DMS53 (cell line): ENCODE measurements at regions not wholly inside any gene's neighbourhood (a gene's known extent, or its start where the extent isn't known, plus 50 kb on each side); places are given as distances from the start of the nearest gene placed in this dataset.

Experiments
- DNase-seq: peaks from one replicate; lab custom pipeline; 2025; lab: John Stamatoyannopoulos, UW

DNA sequence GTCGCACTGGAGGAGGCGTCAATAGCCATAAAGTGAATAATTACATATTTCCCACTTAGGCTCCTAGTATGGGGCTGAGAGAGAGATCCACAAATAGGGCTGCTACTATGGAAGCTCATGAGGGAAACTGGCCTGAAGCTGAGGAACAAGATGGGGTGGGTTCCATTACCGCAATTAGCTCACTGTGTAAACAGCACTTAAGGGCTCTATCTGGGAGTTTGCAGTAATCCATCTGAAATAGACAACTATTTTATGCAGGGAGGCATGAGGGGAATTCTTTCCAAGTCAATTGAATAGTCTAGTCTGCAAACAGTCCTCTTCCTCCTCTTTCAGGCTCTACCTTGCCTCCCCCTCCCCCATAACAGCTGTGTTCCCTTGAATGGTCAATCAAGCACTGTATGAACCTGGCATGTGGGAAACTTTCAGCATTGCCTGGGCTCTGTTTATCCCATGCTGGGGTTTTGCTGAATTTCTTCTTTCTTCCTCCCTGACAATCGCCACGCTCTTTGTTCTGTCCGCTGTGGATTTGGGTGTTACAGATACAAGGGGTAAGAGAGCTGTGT is 56.1 kb upstream of the MAF start:
- DNase-seq, result peak; percentile 65

DNA sequence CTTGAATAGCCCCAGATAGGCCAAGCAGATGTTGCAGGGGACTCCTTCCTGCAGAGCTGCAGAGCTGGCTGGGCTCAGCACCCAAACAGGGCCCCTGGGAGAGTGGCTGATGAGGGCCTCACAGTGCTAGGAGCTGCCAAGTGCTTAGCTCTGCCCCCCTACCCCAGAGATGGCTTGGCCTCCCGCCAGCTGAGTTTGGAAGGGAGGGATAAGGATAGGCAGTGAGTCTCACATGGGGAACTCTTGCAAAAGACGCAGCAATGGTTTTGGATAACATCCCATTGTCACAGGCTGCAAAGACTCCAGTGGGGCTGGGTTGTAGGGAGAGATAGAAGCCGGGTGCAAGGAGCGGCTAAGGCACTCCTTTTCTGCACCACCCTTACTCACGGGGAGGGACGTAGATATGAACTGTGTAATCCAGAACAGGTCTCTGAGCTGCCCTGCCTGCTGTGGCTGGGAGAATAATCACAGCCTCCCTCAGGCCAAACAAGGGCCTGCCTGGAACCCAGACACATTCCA is 52.9 kb upstream of the MAF start:
- DNase-seq, result no peak

DNA sequence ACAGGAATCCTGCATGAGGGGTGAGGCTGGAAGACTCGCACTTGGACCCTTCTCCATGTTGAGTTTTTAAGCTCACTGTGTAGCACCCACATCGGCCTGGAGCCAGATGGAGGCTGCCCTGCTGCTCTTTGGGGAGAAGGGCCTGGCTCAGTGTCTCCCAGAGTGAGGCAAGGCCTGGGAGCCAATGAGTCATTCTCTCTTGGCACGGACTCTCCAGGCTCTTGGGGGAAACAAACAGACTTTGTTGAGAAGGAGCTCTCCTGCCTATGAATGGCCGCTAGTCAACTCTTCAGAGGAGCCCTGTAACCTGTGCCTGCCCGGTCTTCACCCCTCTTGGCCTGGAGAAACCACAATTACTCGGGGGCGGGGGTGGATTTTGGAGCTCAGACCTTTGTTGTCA is 50.8 kb upstream of the MAF start:
- peak; percentile 43 for DNase-seq
